AG09319 (cell line): ENCODE measurements at regions not wholly inside any gene's neighbourhood (a gene's known extent, or its start where the extent isn't known, plus 50 kb on each side); places are given as distances from the start of the nearest gene placed in this dataset.

Experiments
- DNase-seq: peaks from one replicate; pipeline ENCODE4 v3.0.0-alpha.2; 2010; ENCODE audit warnings: low read depth; ENCODE audit errors: extremely low read depth
- TF ChIP-seq, protein P1 (sequence below): IDR thresholded peaks from 2 replicates; pipeline ENCODE4 v1.5.1; 2011; ENCODE audit warnings: low read depth, mild to moderate bottlenecking, inconsistent platforms, low read length, moderate library complexity

DNA sequence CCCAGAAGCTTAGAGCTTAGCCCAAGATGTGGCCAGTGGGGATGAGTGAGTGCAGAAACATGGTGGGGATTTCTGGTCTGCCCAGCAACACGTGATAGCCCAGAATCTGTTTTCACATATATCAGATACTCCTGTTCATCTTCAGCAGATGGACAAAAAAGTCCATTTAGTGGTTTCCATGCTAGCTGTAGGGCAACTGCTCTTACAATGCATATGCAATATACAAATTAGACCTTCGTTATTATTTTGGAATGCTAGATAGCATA lies 96.9 kb upstream of the SGIP1 start:
- TF ChIP-seq, protein P1, sequence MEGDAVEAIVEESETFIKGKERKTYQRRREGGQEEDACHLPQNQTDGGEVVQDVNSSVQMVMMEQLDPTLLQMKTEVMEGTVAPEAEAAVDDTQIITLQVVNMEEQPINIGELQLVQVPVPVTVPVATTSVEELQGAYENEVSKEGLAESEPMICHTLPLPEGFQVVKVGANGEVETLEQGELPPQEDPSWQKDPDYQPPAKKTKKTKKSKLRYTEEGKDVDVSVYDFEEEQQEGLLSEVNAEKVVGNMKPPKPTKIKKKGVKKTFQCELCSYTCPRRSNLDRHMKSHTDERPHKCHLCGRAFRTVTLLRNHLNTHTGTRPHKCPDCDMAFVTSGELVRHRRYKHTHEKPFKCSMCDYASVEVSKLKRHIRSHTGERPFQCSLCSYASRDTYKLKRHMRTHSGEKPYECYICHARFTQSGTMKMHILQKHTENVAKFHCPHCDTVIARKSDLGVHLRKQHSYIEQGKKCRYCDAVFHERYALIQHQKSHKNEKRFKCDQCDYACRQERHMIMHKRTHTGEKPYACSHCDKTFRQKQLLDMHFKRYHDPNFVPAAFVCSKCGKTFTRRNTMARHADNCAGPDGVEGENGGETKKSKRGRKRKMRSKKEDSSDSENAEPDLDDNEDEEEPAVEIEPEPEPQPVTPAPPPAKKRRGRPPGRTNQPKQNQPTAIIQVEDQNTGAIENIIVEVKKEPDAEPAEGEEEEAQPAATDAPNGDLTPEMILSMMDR = no peak
- no peak for DNase-seq

DNA sequence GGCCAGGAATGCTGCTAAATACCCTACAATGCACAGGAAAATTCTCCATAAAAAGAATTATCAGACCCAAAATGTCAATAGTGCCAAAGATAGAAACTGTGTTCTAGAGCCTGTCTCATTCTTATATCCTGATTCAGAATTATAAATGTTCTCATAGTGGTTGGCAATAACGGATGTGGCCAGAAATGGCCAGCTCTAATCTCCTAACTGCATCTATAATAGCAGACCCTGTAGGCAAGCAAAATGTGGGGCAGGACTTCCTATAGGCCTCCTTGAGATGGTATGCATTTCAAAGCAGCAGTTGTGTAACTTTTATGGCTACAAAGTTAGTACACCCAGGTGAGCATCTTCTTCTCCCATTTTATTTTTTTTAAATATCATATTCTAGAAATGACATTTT lies 95.9 kb upstream of the SGIP1 start:
- TF ChIP-seq, protein P1 = no peak
- DNase-seq = no peak

DNA sequence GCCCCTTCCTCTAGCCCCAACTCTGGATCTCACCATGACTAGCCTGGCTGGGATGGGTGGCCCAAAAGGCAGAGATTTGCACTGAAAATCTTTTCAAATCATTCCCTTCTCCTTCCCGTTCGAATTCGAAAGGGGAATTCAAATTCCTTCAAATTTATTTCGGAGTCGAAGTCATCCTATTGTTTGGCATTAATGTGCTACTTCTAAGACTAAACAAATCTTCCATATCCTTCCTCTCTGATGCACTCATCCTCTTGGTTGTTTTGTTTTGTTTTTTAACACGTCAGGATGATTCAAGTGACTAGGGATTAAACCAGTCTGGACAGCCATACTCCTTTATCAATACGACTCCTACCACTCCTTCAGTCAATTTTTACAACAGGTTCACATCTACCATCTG lies 95.5 kb upstream of the SGIP1 start:
- TF ChIP-seq, protein P1 = no peak
- no peak for DNase-seq

DNA sequence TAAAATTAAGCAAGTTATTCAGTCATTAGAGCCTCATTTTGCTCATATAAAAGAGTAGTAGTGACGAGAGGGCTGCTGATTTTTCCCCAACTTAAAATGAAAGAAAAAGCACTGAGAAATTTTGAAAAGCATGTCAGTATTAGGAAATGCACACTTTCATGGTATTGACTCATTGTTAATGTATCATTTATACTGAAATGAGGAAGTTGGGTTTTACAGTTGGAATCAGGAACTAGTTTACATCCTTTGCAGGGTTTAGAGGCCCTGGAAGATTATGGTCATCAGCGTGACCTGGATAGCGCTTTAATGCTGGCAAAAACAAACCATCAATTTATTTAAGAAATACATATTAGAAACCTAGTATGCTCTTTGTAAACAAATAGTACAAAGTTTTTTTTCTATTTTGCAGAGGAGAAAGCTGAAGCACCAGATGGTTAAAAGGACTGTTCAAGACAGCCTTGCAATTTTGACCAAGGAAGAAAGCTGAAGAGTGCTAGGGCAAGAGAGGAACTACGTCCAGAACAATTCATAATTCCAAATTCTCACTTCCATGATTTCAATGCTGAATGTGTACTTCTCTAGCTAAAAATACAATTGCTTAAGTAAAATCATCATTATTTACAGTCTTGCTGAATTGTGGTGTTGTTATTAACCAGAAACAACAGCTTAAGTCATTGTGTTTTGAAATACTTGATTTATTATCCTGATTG lies 94.8 kb upstream of the SGIP1 start:
- DNase-seq = peak; percentile 53
- TF ChIP-seq, protein P1 = no peak

DNA sequence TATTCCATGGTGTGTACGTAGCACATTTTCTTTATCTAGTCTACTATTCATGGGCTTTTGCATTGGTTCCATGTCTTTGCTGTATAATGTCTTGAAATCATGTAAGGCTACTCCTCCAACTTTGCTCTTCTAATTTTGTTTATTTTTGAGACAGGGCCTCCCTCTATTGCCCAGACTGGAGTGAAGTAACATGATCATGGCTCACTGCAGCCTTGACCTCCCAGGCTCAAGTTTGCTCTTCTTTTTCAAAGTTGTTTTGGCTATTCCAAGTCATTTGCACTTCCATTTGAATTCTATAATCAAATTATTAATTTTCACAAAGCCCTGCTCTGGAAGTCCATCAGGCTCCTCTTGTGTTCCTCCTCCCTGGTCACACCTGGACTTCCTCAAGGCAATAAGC lies 90.2 kb upstream of the SGIP1 start:
- TF ChIP-seq, protein P1 = peak; percentile 24
- DNase-seq = no peak

DNA sequence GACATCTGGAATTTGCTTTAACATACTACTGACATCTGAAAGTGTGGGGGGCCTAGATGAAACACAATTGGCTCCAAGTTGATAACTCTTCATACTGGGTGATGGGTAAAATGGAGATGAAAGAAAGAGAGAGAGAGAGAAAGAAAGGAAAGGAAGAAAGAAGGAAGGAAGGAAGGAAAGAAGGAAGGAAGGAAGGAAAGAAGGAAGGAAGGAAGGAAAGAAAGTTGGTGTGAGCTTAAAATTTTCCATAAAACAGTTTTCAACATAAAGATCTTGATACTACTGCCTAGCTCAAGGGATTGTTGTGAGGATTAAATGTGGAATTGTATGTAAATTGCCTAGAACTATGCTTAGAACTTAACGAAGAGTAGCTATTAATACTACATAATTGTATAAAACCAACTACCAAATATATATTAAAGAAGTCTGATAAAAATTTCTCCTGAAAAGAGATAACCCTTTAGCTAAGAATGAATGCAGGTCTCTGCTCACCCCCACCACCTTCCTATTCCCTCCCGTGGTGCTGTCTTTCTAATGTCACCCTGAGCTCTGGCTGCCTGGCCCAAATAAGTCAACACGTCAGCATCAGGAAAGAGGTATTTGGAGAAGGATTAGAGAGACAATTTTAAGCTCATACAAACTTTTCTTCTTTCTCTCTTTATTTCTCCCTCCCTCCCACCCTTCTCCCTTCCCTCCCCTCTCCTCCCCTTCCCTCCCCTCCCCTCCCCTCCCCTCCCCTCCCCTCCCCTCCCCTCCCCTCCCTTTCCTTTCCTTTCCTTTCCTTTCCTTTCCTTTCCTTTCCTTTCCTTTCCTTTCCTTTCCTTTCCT lies 89.3 kb upstream of the SGIP1 start:
- no peak for DNase-seq
- TF ChIP-seq, protein P1 = no peak

DNA sequence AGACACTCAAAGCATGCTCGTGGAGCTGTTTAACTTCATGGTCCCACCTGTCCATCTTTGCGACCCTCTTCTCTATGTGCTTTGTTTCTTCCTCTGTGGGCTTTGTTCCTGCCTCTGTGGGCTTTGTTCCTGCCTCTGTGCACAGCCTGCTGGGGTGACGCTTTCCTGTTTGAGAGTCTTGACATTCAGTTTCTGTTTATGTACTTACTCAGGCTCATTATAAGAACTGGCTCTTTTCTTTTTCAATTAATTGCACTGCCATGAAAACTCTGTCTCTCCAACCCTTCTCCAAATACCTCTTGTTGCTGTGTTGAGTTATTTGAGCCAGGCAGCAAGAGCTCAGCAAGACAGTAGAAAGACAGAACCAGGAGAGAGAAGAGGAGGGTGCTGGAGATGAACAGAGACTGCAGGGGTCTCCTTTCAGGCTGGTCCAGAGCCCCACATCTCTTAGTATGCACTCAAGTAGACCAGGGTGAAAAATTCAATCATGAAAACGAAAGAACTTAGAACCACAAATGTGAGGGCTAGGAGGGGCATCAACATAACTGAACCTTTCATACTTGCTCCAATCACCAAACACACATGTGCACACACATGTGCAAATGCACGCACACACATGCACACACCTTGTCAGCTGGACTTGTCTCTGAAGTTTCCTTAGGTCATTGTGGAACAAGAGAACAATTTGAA lies 88.3 kb upstream of the SGIP1 start:
- no peak for DNase-seq
- TF ChIP-seq, protein P1 = no peak
